Upper lobe of left lung (tissue), 4 donors: ENCODE measurements at regions not wholly inside any gene's neighbourhood (a gene's known extent, or its start where the extent isn't known, plus 50 kb on each side); places are given as distances from the start of the nearest gene placed in this dataset.

Source experiments
- CTCF ChIP-seq, 6 experiments: fragments of 450-650 bp in 4 of 6; fragments of 200-600 bp in 2 of 6; sonication (generic) in 2 of 6; IDR thresholded peaks; one replicate each; pipeline ENCODE4 v1.5.1; 2016 to 2019; ENCODE audit warnings: antibody characterized with exemption in 6 of 6
- POLR2A ChIP-seq, 4 donors: fragments of 450-650 bp; IDR thresholded peaks; one replicate each; pipeline ENCODE4 v1.5.1; 2016 to 2017; ENCODE audit warnings: antibody characterized with exemption in 4 of 4, mild to moderate bottlenecking in 2 of 4
- POLR2AphosphoS5 ChIP-seq, 2 donors: sonication (generic); formaldehyde crosslinking; IDR thresholded peaks; one replicate each; pipeline ENCODE4 v1.5.1; 2017; ENCODE audit warnings: antibody characterized with exemption in 2 of 2

- no peak for TF ChIP-seq CTCF (IDR thresholded peaks at IDR 0.05)
- no peak for TF ChIP-seq POLR2AphosphoS5 (IDR thresholded peaks at IDR 0.05)
- TF ChIP-seq POLR2A (IDR thresholded peaks at IDR 0.05), result no peak
Observed at GRCh38 chr12:45670346-45671065, 59.0 kb upstream of the ARID2 start.
